Chondrocyte (in vitro differentiated cells): ENCODE measurements at regions not wholly inside any gene's neighbourhood (a gene's known extent, or its start where the extent isn't known, plus 50 kb on each side); places are given as distances from the start of the nearest gene placed in this dataset.

ENCODE experiments used
- DNase-seq: peaks from one replicate; pipeline ENCODE4 v3.0.0; 2021; ENCODE audit warnings: mixed read lengths, low spot score
- H3K27ac Mint-ChIP-seq: one replicate; pipeline ENCODE4 v1.8.0; 2021; ENCODE audit warnings: mild to moderate bottlenecking, moderate library complexity, mixed read lengths; ENCODE audit not compliant: unreplicated experiment
- H3K27me3 Mint-ChIP-seq: 2 replicates; pipeline ENCODE4 v1.8.0; 2021; ENCODE audit warnings: low read depth, mixed read lengths
- H3K36me3 Mint-ChIP-seq: 2 replicates; pipeline ENCODE4 v1.8.0; 2021; ENCODE audit warnings: low read depth, mixed read lengths
- H3K4me1 Mint-ChIP-seq: 2 replicates; pipeline ENCODE4 v1.8.0; 2021; ENCODE audit warnings: low read depth, mild to moderate bottlenecking, mixed read lengths
- H3K4me3 Mint-ChIP-seq: one replicate; pipeline ENCODE4 v1.8.0; 2021; ENCODE audit warnings: mild to moderate bottlenecking, moderate library complexity, mixed read lengths; ENCODE audit not compliant: unreplicated experiment
- H3K9me3 Mint-ChIP-seq: 2 replicates; pipeline ENCODE4 v1.8.0; 2021; ENCODE audit warnings: low read depth, mixed read lengths
- TF ChIP-seq, protein P1 (sequence below): fragments of 200-600 bp; sonication (generic); IDR thresholded peaks from 2 replicates; pipeline ENCODE4 v1.5.0; 2021; ENCODE audit warnings: antibody characterized with exemption, mild to moderate bottlenecking, moderate library complexity

DNA sequence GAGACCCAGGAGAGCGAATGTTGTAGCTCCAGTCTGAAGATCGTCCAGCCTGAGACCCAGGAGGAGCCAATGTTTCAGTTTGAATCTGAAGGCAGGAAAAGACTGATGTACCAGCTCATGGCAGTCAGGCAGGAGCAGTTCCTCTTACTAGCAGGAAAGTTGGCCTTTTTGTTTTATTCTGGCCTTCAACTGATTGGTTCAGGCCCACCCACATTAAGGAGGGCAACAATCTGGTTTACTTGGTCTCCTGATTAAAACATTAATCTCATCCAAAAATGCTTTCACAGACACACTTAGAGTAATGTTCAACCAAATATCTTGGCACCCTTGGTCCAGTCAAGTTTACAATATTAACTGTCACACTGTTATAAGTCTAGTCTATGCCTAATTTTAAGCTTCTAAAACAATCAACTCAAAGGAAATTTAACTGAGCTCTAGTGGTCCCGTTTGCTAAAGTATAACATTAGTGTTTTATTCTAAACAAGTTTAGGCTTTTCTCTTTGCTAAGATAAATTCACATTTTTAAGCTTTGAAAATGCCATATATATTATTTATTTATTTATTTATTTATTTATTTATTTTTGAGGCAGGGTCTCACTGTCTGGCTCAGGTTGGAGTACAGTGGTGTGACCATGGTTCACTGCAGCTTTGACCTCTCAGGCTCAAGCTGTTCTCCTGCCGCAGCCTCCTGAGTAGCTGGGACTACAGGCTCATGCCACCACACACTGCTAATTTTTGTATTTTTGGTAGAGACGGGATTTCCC is 275.5 kb upstream of the SLC35B3 start:
- DNase-seq, result no peak
- Mint-ChIP-seq H3K9me3 (no peaks in the 10 kb centered on the region), H3K4me1 (peaks cover 6% of the 10 kb centered on the region), H3K4me3 (no peak overlapping the region), H3K27me3 (no peaks in the 10 kb centered on the region), H3K27ac (no peak overlapping the region), H3K36me3 (no peaks in the 10 kb centered on the region)
- TF ChIP-seq, protein P1, sequence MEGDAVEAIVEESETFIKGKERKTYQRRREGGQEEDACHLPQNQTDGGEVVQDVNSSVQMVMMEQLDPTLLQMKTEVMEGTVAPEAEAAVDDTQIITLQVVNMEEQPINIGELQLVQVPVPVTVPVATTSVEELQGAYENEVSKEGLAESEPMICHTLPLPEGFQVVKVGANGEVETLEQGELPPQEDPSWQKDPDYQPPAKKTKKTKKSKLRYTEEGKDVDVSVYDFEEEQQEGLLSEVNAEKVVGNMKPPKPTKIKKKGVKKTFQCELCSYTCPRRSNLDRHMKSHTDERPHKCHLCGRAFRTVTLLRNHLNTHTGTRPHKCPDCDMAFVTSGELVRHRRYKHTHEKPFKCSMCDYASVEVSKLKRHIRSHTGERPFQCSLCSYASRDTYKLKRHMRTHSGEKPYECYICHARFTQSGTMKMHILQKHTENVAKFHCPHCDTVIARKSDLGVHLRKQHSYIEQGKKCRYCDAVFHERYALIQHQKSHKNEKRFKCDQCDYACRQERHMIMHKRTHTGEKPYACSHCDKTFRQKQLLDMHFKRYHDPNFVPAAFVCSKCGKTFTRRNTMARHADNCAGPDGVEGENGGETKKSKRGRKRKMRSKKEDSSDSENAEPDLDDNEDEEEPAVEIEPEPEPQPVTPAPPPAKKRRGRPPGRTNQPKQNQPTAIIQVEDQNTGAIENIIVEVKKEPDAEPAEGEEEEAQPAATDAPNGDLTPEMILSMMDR, result no peak

DNA sequence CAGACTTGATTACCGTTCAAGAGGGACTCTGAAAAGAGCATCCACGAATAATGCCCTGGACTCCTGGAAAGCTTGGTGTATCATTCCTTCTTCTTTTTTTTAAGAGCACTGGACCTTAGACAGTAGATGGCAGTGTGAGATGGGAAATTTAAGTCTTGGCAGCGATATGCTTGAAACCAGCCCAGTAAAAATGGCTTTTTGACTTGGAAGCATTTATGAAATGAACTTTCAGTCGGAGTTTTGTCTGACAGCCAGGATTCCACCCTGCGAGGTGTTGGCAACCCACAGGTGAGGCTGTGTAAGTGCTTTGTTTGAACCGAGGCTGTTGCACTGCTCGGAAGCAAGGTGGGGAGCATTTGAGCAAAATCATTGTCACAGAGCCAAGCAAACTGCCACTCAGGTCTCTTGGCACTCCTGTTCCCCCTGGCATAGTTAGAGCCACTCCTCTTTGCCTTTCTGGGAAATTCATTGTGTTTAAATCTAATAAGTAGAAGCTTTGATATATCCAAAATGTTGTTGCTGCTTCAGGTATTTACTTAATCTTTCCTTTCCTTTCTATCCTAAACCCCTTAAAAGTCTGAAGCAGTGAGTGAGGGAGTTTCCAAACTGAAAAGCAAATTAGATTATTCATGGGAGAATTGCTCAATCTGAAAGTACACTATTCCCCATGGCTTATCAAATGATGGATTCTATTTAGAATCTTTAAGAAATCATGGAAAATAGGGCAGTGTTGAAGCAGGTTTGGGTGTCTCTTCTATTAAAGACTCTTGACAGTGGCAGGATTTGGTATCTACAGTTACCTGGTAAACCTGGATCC is 272.8 kb upstream of the SLC35B3 start:
- peak overlapping the region; percentile 51 for H3K4me3 Mint-ChIP-seq

DNA sequence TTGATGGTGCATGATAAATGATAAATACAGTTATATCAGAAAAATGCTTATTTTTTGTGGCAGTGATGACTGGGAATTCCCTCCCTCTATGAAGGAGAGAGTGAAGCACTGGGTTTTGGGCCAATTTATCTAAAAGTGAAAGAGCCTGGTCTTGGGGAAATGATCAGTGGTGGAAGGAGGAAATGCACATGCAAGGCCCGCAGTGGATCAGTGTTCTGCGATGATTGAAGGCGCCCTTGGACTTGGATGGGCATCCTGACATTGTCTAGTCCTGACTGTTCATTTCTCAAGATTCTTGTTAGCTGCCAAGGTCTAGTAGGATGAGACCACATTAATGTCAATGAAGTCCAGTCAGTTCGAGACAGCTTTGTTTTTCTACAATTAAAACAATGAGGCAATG is 272.0 kb upstream of the SLC35B3 start:
- TF ChIP-seq, protein P1, result no peak
- no peaks in the 10 kb centered on the region for H3K36me3 Mint-ChIP-seq
- DNase-seq, result no peak
- no peaks in the 10 kb centered on the region for H3K9me3 Mint-ChIP-seq
- no peak overlapping the region for H3K4me3 Mint-ChIP-seq
- no peak overlapping the region for H3K27ac Mint-ChIP-seq
- H3K27me3 Mint-ChIP-seq, result no peaks in the 10 kb centered on the region
- peaks cover 6% of the 10 kb centered on the region for H3K4me1 Mint-ChIP-seq

More for the DNA sequence above, 272.8 kb upstream of the SLC35B3 start:
- no peak overlapping the region for H3K27ac Mint-ChIP-seq
- no peaks in the 10 kb centered on the region for H3K9me3 Mint-ChIP-seq
- peaks cover 6% of the 10 kb centered on the region for H3K4me1 Mint-ChIP-seq
- H3K36me3 Mint-ChIP-seq, result no peaks in the 10 kb centered on the region
- TF ChIP-seq, protein P1, result peak; percentile 85
- DNase-seq, result no peak
- H3K27me3 Mint-ChIP-seq, result no peaks in the 10 kb centered on the region

GRCh38 chr6:8705435-8706020 is 270.2 kb upstream of the SLC35B3 start:
- TF ChIP-seq, protein P1, result no peak
- H3K9me3 Mint-ChIP-seq, result peaks cover 3% of the 10 kb centered on the region
- no peak overlapping the region for H3K27ac Mint-ChIP-seq
- DNase-seq, result no peak
- no peak overlapping the region for H3K4me3 Mint-ChIP-seq
- no peaks in the 10 kb centered on the region for H3K36me3 Mint-ChIP-seq
- peaks cover 6% of the 10 kb centered on the region for H3K4me1 Mint-ChIP-seq
- peaks cover 3% of the 10 kb centered on the region for H3K27me3 Mint-ChIP-seq

- Mint-ChIP-seq H3K9me3 (peaks cover 3% of the 10 kb centered on the region), H3K4me3 (no peak overlapping the region), H3K27ac (no peak overlapping the region), H3K36me3 (no peaks in the 10 kb centered on the region), H3K4me1 (peaks cover 1% of the 10 kb centered on the region), H3K27me3 (peaks cover 3% of the 10 kb centered on the region)
- DNase-seq, result no peak
- TF ChIP-seq, protein P1, result no peak
These were observed 267.7 kb upstream of the SLC35B3 start for GRCh38 chr6:8703059-8703458.
